Neutrophil (primary cell): ENCODE measurements at regions not wholly inside any gene's neighbourhood (a gene's known extent, or its start where the extent isn't known, plus 50 kb on each side); places are given as distances from the start of the nearest gene placed in this dataset.
"Not testable (repeated sequence)": the region's sequence is repeated elsewhere in the genome, so short reads cannot be mapped to it uniquely, and the experiment has no call there.

ENCODE experiments used
- H3K27ac ChIP-seq: fragments of 200-600 bp; sonication (generic); 2 replicates; pipeline ENCODE4 v1.5.1; 2016; ENCODE audit warnings: mild to moderate bottlenecking, moderate library complexity
- H3K27me3 ChIP-seq: fragments of 200-600 bp; sonication (generic); 2 replicates; pipeline ENCODE4 v1.6.0; 2016; ENCODE audit warnings: mild to moderate bottlenecking
- H3K36me3 ChIP-seq: fragments of 200-600 bp; sonication (generic); 2 replicates; pipeline ENCODE4 v1.5.1; 2017
- H3K4me1 ChIP-seq, 2 experiments: fragments of 200-600 bp in 1 of 2; sonication (generic) in 1 of 2; 1 replicate in 1 of 2; 2 replicates in 1 of 2; pipeline versions ENCODE4 v1.5.1 to v1.6.1; 2013 to 2016; ENCODE audit warnings: low read depth in 1 of 2, low read length in 1 of 2, mild to moderate bottlenecking in 1 of 2, moderate library complexity in 1 of 2; ENCODE audit not compliant: control insufficient read depth in 1 of 2, insufficient read depth in 1 of 2
- H3K4me3 ChIP-seq, 2 experiments: fragments of 200-600 bp in 1 of 2; sonication (generic) in 1 of 2; 1 replicate in 1 of 2; 2 replicates in 1 of 2; pipeline ENCODE4 v1.5.1; 2013 to 2016; ENCODE audit warnings: low read depth in 1 of 2, low read length in 1 of 2, mild to moderate bottlenecking in 1 of 2, moderate library complexity in 1 of 2
- H3K9me3 ChIP-seq: fragments of 200-600 bp; sonication (generic); 2 replicates; pipeline ENCODE4 v1.5.1; 2016
- TF ChIP-seq, protein P1 (sequence below): fragments of 200-600 bp; sonication (generic); IDR thresholded peaks from 2 replicates; pipeline ENCODE4 v1.5.1; 2016; ENCODE audit warnings: antibody characterized with exemption

DNA sequence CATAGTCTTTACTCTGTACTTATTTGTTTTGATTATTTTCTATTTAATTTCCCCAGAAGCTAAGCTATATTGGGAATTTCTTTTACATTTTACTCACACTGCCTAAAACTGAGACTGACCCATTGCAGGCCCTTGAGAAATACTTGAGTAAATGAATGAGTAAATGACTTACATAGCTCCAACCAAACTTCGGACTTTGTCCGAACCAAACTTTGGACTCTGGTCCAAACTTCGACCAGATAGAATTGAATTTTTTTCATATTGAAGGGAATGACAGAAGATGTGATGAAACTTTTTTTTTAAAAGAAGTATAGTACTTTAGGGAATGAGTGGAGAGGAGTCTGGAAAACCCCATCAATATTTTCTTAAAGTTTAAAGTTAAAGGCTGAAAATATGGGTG, 75.6 kb upstream of the MYRIP start:
- Histone ChIP-seq H3K27ac (no peak overlapping the region), H3K27me3 (no peaks in the 10 kb centered on the region), H3K36me3 (no peaks in the 10 kb centered on the region), H3K4me3 (no peak overlapping the region), H3K4me1 (no peaks in the 10 kb centered on the region), H3K9me3 (no peaks in the 10 kb centered on the region)
- TF ChIP-seq, protein P1, sequence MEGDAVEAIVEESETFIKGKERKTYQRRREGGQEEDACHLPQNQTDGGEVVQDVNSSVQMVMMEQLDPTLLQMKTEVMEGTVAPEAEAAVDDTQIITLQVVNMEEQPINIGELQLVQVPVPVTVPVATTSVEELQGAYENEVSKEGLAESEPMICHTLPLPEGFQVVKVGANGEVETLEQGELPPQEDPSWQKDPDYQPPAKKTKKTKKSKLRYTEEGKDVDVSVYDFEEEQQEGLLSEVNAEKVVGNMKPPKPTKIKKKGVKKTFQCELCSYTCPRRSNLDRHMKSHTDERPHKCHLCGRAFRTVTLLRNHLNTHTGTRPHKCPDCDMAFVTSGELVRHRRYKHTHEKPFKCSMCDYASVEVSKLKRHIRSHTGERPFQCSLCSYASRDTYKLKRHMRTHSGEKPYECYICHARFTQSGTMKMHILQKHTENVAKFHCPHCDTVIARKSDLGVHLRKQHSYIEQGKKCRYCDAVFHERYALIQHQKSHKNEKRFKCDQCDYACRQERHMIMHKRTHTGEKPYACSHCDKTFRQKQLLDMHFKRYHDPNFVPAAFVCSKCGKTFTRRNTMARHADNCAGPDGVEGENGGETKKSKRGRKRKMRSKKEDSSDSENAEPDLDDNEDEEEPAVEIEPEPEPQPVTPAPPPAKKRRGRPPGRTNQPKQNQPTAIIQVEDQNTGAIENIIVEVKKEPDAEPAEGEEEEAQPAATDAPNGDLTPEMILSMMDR = no peak

DNA sequence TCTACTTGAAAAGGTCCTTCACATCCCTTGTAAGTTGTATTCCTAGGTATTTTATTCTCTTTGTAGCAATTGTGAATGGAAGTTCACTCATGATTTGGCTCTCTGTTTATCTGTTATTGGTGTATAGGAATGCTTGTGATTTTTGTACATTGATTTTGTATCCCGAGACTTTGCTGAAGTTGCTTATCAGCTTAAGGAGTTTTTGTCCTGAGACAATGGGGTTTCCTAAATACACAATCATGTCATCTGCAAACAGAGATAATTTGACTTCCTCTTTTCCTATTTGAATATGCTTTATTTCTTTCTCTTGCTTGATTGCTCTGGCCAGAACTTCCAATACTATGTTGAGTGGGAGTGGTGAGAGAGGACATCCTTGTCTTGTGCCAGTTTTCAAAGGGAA, 69.8 kb upstream of the MYRIP start:
- not testable (repeated sequence) for H3K9me3 ChIP-seq, H3K4me3 ChIP-seq, H3K36me3 ChIP-seq, H3K4me1 ChIP-seq, H3K27me3 ChIP-seq, H3K27ac ChIP-seq

DNA sequence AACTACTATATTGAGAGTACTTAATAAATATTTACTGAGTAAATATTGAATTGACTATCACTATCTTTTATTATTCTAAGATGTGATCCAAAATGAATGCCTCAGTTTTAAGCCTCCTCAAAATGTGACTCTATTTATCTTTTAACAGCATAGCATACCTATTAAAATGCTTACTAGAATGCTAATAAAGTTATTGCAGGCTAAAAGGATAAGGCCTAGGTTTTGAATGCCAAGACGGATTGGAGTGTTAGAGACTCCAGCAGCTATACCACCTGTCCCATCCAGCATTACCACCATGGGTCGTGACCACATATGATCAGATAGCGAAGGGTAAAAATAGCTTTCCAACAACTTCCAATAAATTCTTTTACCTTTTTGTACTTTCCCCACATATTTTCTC, 64.7 kb upstream of the MYRIP start:
- no peak overlapping the region for H3K4me3 ChIP-seq
- H3K9me3 ChIP-seq = no peaks in the 10 kb centered on the region
- no peaks in the 10 kb centered on the region for H3K36me3 ChIP-seq
- H3K27ac ChIP-seq = no peak overlapping the region
- no peaks in the 10 kb centered on the region for H3K4me1 ChIP-seq
- TF ChIP-seq, protein P1 = no peak
- no peaks in the 10 kb centered on the region for H3K27me3 ChIP-seq

DNA sequence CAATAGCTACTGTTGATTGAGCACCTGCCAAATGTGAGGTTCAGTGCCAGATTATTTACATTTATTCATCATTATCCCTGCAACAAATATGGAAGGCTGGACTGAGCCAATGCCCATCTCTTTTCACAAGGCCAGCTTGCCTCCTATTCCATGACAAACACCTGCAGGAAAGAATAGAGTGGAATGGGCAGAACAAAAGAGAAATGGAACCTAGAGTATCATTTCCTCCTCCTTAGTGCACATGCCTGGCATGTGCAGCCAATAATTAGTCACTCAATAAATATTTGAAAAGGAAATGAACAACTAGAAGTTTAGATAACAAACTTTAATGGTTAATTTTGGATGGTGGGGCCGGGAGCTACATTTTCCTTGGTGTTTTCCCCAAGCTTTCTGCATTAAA, 61.4 kb upstream of the MYRIP start:
- TF ChIP-seq, protein P1 = no peak
- H3K27me3 ChIP-seq = no peaks in the 10 kb centered on the region
- peaks cover 0 to 17% of the 10 kb centered on the region in 2 experiments for H3K4me1 ChIP-seq
- no peak overlapping the region for H3K27ac ChIP-seq
- no peaks in the 10 kb centered on the region for H3K36me3 ChIP-seq
- no peaks in the 10 kb centered on the region for H3K9me3 ChIP-seq
- H3K4me3 ChIP-seq = no peak overlapping the region

DNA sequence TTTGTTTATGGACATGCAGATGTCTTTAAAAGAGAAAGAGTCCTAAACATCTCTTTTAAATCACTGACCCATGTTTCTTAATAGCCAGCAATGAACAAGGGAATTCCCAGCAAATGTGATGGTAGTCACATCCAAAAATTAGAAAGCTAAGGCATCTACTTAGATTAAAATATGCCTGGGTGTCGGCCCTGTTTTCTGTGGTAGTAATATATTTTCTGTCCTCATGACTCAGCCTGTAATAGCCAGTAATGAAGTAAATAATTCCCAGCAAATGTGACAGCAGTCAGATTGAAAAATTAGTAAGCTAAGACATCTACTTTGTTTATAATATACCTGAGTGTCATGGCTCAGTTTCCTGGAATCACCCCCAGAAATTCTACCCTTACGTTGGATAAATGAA, 60.6 kb upstream of the MYRIP start:
- TF ChIP-seq, protein P1 = no peak
- Histone ChIP-seq H3K27ac (no peak overlapping the region), H3K4me3 (no peak overlapping the region), H3K27me3 (no peaks in the 10 kb centered on the region), H3K9me3 (no peaks in the 10 kb centered on the region), H3K36me3 (no peaks in the 10 kb centered on the region), H3K4me1 (peaks cover 0 to 17% of the 10 kb centered on the region in 2 experiments)

DNA sequence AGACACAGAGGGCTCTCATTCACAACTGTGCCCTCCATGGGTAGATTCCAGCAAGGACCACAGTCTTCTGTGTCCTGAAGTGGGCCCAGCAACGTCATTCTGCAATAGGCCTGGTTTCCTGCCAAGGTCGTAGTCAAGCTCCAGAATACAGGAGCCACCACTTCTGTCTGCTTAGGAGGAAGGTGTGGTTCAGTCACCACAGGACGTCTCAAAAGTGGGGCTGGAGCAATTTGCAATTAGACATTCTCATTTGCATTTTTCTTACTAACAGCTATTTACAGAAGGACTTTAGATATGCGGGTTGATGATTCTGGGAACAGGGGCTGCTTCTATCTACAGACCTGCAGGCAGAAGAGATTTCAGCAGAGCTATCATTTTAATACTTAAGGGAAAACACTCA, 58.7 kb upstream of the MYRIP start:
- no peak overlapping the region for H3K27ac ChIP-seq
- H3K36me3 ChIP-seq = no peaks in the 10 kb centered on the region
- no peak overlapping the region for H3K4me3 ChIP-seq
- no peaks in the 10 kb centered on the region for H3K9me3 ChIP-seq
- H3K4me1 ChIP-seq = peaks cover 0 to 17% of the 10 kb centered on the region in 2 experiments
- TF ChIP-seq, protein P1 = no peak
- no peaks in the 10 kb centered on the region for H3K27me3 ChIP-seq
